HEK293T (cell line): ENCODE measurements at regions not wholly inside any gene's neighbourhood (a gene's known extent, or its start where the extent isn't known, plus 50 kb on each side); places are given as distances from the start of the nearest gene placed in this dataset.

Experiments used
- CTCF ChIA-PET: fragments of 350-600 bp; formaldehyde crosslinking; extraction: SDS; loops from one replicate; lab custom pipeline; 2021; ENCODE audit warnings: antibody characterized with exemption, inconsistent platforms; lab: Yijun Ruan, JAX
- POLR2A ChIA-PET: fragments of 350-600 bp; formaldehyde crosslinking; extraction: SDS; loops from one replicate; lab custom pipeline; 2020; ENCODE audit warnings: antibody characterized with exemption, inconsistent platforms; lab: Yijun Ruan, JAX
- DNase-seq: peaks from one replicate; pipeline ENCODE4 v3.0.0; 2012; ENCODE audit warnings: mixed read lengths; ENCODE audit errors: extremely low spot score
- ARNT ChIP-seq: fragments of 450-650 bp; IDR thresholded peaks from 2 replicates; pipeline ENCODE4 v1.6.1; 2017; ENCODE audit warnings: mild to moderate bottlenecking
- BHLHE40 ChIP-seq: fragments of 450-650 bp; IDR thresholded peaks from 2 replicates; pipeline ENCODE4 v1.6.1; 2016; ENCODE audit warnings: mild to moderate bottlenecking, moderate library complexity, borderline replicate concordance
- CTBP1 ChIP-seq: fragments of 450-650 bp; IDR thresholded peaks from 2 replicates; pipeline ENCODE4 v1.6.1; 2016; ENCODE audit warnings: borderline replicate concordance
- ELF4 ChIP-seq: fragments of 450-650 bp; IDR thresholded peaks from 2 replicates; pipeline ENCODE4 v1.6.1; 2017; ENCODE audit warnings: antibody characterized with exemption
- FOXA1 ChIP-seq: fragments of 450-650 bp; IDR thresholded peaks from 2 replicates; pipeline ENCODE4 v1.6.1; 2016; ENCODE audit warnings: mild to moderate bottlenecking
- FOXK2 ChIP-seq: fragments of 450-650 bp; IDR thresholded peaks from 2 replicates; pipeline ENCODE4 v1.6.1; 2016; ENCODE audit warnings: mild to moderate bottlenecking
- FOXM1 ChIP-seq: fragments of 450-650 bp; IDR thresholded peaks from 2 replicates; pipeline ENCODE4 v1.6.1; 2017; ENCODE audit warnings: mild to moderate bottlenecking, borderline replicate concordance
- HDGF ChIP-seq: fragments of 450-650 bp; IDR thresholded peaks from 2 replicates; pipeline ENCODE4 v1.6.1; 2017; ENCODE audit warnings: antibody characterized with exemption, borderline replicate concordance
- L3MBTL2 ChIP-seq: fragments of 450-650 bp; conservative IDR thresholded peaks from 2 replicates; pipeline ENCODE4 v1.6.1; 2016; ENCODE audit warnings: mild to moderate bottlenecking
- LEF1 ChIP-seq: fragments of 450-650 bp; IDR thresholded peaks from 2 replicates; pipeline ENCODE4 v1.6.1; 2017; ENCODE audit warnings: mild to moderate bottlenecking, borderline replicate concordance
- NFRKB ChIP-seq: fragments of 450-650 bp; IDR thresholded peaks from 2 replicates; pipeline ENCODE4 v1.6.1; 2016; ENCODE audit warnings: mild to moderate bottlenecking, moderate library complexity
- SP1 ChIP-seq: fragments of 450-650 bp; IDR thresholded peaks from 2 replicates; pipeline ENCODE4 v1.6.1; 2017
- SUZ12 ChIP-seq: fragments of 450-650 bp; IDR thresholded peaks from 2 replicates; pipeline ENCODE4 v1.6.1; 2016; ENCODE audit warnings: mild to moderate bottlenecking
- TARDBP ChIP-seq: fragments of 450-650 bp; IDR thresholded peaks from 2 replicates; pipeline ENCODE4 v1.6.1; 2016
- ZNF384 ChIP-seq: fragments of 450-650 bp; IDR thresholded peaks from 2 replicates; pipeline ENCODE4 v1.6.1; 2016
- TF ChIP-seq, protein P1 (sequence below): fragments of 450-650 bp; IDR thresholded peaks from 2 replicates; pipeline ENCODE4 v1.6.1; 2016

DNA sequence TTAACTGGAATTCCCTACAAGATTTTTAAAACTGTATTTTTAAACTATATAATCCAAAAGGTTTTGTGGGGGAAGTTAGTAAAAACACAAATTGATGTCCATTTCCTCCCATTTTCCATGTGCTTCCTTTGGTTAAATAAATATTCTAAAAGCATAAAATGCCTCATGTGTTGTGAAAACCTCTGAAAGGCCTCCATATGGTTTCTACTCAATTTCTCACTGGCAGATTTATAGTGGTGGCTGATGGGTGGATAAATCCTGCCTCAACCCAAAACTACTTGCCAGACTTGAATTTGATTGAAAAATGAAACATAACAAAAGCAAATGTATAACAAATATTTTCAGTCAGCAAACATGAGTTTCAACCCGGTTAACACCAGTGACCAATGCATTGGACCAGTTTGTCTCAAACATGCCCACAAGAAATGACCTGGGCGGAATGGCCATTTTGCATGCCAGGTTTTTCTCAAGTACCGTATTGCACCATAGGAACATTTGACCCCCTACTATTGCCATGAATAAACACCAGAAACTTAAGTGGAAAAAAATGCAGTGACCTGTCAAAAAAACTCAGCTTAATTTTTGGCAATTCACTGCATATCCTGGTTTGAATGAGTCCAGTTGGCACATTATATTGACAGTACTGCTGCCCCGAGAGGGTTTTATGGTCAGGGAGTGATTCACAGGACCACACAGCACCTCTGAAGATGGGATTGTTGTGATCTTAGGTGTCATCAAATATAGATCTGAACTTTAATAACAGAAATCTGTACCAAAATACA is 454.6 kb upstream of the ANKRD30A start:
- ChIA-PET CTCF (no interaction called here), POLR2A (interaction anchor here (1.3 kb wide), 1 partner anchor 9 kb away, joined by 4 read pairs; no protein-coding TSS in a partner anchor)
- DNase-seq, result no peak
- TF ChIP-seq HDGF (no peak), SUZ12 (no peak)

DNA sequence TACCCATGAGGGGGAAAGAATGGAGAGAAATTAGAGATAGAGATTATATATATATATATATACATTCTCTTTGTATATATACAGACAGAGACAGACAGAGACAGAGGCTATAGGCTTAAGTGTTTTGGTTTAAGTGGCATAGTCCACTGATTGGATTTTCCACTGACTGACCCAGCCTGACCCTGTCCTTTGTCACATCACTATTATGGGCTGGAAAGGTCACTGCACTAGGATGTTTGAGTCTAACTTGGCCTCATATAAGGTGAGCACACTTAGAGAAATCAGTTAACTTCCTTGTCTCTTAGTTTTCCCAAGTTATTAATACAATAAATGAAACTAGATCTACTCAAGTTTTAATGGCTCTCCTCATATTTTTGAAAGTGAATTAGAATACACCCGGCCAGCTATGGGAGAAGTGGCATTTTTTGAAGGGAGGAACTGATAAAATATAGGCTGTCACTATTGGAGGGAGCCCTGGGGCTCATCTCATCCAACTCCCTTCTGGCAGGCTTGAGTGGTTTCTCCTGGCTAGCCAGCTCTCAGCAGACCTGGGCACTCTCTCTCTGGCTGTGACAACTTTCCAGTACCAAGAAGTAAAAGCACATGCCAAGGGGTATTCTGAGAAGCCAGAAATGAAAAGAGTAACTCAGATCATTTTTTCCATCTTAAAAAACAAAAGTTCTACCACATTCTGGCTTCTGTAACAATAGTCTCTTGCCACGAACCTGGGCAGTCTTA is 455.6 kb upstream of the ANKRD30A start:
- POLR2A ChIA-PET, result no interaction called here

DNA sequence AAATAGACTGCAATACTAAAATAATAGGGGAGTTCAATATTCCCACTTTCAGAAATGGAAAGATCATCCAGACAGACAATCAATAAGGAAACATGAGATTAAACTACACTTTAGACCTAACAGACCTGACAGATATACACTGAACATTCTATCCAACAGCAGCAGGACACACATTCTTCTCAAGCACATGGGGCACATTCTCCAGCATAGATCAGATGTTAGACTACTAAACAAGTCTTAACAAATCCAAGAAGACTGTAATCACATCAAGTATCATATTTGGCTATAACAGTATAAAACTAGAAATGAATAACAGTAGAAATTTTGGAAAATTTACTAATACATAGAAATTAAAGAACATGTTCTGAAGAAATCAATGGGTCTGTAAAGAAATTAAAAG is 458.9 kb upstream of the ANKRD30A start:
- POLR2A ChIA-PET, result no interaction called here
- TF ChIP-seq NFRKB (no peak), SUZ12 (no peak), TARDBP (no peak)
- DNase-seq, result no peak
- CTCF ChIA-PET, result no interaction called here

More for the DNA sequence above, 455.6 kb upstream of the ANKRD30A start:
- no peak for TF ChIP-seq FOXK2
- DNase-seq, result no peak
- CTCF ChIA-PET, result no interaction called here

DNA sequence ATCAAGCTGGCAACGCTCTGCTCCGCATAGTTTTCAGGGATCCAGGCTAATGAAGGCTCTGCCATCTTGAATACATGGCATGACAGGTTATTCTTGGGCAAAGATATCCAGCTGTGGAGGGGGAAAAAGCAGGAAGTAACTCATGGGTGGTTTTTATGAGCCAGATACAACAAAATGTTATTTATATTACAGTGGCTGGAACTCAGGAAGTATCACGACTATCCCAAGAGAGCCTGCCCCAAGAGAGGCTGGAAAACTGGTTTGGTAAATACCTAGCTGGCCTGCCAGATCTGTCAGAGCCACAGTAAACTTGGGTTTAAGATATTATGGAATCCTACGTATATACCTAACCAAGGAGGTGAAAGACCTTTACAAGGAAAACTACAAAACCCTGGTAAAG is 462.8 kb upstream of the ANKRD30A start:
- ChIA-PET POLR2A (no interaction called here), CTCF (no interaction called here)
- DNase-seq, result no peak
- no peak for TF ChIP-seq SUZ12

DNA sequence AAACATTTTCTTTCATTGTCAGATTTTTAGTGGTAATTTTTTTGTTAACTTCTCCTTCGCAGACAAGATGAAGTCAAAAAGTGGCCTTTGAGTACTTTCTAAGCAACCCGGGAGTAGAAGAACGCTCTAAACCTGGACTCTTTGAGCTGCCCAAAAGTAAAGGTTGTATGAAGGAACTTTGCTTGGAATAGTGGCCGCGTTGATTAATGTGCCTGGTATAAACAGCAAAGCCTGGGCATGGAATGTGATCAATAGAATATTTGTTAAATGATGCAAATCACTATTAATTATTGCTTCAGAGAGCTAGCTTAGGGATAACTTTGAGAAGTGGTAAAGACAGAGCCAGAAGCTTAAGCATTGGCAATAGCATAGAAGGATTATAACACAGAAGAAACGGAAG is 475.1 kb upstream of the ANKRD30A start:
- DNase-seq, result no peak
- ChIA-PET POLR2A (no interaction called here), CTCF (no interaction called here)
- TF ChIP-seq ARNT, result no peak
- TF ChIP-seq, protein P1, sequence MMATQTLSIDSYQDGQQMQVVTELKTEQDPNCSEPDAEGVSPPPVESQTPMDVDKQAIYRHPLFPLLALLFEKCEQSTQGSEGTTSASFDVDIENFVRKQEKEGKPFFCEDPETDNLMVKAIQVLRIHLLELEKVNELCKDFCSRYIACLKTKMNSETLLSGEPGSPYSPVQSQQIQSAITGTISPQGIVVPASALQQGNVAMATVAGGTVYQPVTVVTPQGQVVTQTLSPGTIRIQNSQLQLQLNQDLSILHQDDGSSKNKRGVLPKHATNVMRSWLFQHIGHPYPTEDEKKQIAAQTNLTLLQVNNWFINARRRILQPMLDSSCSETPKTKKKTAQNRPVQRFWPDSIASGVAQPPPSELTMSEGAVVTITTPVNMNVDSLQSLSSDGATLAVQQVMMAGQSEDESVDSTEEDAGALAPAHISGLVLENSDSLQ, result no peak
- TF ChIP-seq ELF4, result no peak
- no peak for TF ChIP-seq SUZ12
- no peak for TF ChIP-seq LEF1
- TF ChIP-seq ZNF384, result no peak
- no peak for TF ChIP-seq TARDBP
- TF ChIP-seq FOXA1, result no peak
- TF ChIP-seq NFRKB, result no peak
- no peak for TF ChIP-seq BHLHE40
- TF ChIP-seq HDGF, result no peak
- TF ChIP-seq FOXK2, result no peak
- no peak for TF ChIP-seq L3MBTL2
- TF ChIP-seq CTBP1, result no peak

DNA sequence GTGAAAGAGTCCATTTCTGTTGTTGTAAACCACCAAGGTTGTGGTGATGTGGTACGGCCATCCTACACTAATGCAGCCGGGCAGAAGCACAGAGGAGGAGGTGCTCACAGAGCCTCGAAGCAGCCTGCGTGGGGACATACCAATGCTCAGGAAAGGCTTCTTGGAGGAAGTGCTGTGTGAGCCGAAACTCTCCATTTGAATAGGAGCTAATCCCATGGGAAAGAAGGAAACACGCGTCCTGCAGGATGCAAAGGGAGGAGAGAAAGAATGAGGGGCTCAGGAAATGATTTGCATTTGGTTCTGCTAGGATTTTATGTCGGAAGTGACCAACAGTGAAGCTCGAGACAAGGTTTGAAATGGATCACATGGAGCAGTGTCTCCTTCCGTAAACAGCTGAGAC is 477.9 kb upstream of the ANKRD30A start:
- CTCF ChIA-PET, result no interaction called here
- DNase-seq, result no peak
- no peak for TF ChIP-seq BHLHE40
- TF ChIP-seq HDGF, result no peak
- TF ChIP-seq ZNF384, result no peak
- TF ChIP-seq CTBP1, result no peak
- no peak for TF ChIP-seq SP1
- TF ChIP-seq FOXM1, result no peak
- POLR2A ChIA-PET, result no interaction called here

DNA sequence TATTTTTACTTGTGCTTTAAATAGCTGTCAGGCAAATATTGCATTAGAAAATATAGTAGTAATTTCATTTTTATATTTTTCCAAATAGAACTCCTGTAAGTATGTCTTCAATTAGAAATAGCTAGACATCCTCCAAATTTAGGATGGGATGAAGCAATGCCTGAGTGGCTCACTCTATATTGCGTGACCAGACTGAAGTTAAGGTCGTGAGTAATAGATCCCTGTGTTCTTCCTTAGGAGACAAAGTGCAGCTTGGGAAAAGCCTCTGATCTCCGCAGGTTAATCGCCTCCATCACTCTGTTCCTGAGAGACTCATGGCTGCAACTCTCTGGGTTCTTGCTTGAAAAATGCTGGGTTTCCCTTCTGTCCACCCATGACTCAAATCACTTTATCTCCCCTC is 484.8 kb upstream of the ANKRD30A start:
- no peak for TF ChIP-seq FOXA1
- TF ChIP-seq FOXK2, result no peak
- no peak for TF ChIP-seq BHLHE40
- DNase-seq, result no peak
- ChIA-PET POLR2A (no interaction called here), CTCF (no interaction called here)

DNA sequence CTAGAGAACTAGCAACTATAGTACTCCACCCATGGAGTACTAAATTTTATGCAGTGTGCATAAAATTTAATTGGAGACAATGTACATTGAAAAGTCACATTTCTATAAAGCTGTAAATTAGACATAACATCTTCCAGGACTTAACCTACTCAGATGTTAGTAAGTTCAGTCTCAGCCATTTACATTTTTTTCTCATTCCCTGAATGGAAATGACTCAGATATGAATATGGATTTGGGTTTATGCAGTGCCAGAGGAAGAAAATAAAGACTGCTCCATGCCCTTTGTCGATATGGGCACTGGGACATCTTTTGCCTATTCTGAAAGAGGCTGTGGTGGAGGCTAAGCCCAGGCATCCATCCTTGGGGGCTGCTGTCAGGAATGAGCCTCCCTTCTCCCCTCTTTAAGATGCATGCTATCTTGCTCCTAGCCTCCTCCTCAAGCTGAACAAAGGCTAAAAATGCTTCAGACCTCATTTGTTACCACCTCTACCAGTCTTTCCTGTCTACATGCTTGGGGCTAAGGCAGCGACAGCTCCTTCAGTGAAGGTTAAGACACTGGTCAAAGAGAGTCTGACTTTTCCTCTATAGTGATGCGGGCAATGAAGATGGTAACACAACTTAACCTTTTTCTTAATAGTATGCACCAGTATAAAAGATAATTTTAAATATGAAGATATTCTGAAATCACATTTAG is 486.8 kb upstream of the ANKRD30A start:
- TF ChIP-seq CTBP1 (no peak), HDGF (no peak), TARDBP (no peak), SP1 (no peak), FOXM1 (no peak), L3MBTL2 (no peak), ELF4 (no peak), LEF1 (no peak), SUZ12 (no peak), NFRKB (no peak), ZNF384 (no peak), BHLHE40 (no peak), FOXK2 (no peak), FOXA1 (no peak), ARNT (no peak)
- TF ChIP-seq, protein P1, result no peak
- ChIA-PET POLR2A (no interaction called here), CTCF (no interaction called here)
- DNase-seq, result no peak
